ENCODE measurements at regions not wholly inside any gene's neighbourhood (a gene's known extent, or its start where the extent isn't known, plus 50 kb on each side); places are given as distances from the start of the nearest gene placed in this dataset.
A peak's percentile ranks its signal among the peaks of the same experiment; 100 is the strongest.

DNA sequence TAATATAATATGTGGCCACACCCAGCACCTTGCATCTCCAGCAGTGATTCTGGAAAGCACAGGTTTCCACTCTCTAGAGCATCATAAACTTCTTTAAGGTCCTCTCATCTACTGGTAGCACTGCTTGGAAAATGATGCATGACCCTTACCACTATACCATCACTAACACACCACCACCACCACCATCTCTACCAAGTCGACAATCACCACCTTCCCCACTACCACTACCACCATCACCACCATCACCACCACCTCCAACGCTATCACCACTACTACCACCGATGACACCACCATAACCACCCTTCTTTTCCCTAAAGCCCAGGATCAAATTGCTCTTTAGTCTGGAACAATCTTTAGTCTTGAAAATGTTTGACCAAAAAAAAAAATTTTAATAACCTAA lies 390.4 kb downstream of the SUCLA2 start:
- Histone ChIP-seq H3K27ac (no peak overlapping the region), H3K36me3 (no peaks in the 10 kb centered on the region), H3K4me1 (no peaks in the 10 kb centered on the region), H3K27me3 (no peaks in the 10 kb centered on the region), H3K9me3 (no peaks in the 10 kb centered on the region), H3K4me3 (no peak overlapping the region)
- TF ChIP-seq, protein P1, sequence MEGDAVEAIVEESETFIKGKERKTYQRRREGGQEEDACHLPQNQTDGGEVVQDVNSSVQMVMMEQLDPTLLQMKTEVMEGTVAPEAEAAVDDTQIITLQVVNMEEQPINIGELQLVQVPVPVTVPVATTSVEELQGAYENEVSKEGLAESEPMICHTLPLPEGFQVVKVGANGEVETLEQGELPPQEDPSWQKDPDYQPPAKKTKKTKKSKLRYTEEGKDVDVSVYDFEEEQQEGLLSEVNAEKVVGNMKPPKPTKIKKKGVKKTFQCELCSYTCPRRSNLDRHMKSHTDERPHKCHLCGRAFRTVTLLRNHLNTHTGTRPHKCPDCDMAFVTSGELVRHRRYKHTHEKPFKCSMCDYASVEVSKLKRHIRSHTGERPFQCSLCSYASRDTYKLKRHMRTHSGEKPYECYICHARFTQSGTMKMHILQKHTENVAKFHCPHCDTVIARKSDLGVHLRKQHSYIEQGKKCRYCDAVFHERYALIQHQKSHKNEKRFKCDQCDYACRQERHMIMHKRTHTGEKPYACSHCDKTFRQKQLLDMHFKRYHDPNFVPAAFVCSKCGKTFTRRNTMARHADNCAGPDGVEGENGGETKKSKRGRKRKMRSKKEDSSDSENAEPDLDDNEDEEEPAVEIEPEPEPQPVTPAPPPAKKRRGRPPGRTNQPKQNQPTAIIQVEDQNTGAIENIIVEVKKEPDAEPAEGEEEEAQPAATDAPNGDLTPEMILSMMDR (IDR thresholded peaks at IDR 0.05), result no peak
- no peak for TF ChIP-seq POLR2A (IDR thresholded peaks at IDR 0.05)
- intact Hi-C loops (cut with DNase I; ENCODE audit: low total_unique reads), result no loop called here
- DNase-seq, result no peak

DNA sequence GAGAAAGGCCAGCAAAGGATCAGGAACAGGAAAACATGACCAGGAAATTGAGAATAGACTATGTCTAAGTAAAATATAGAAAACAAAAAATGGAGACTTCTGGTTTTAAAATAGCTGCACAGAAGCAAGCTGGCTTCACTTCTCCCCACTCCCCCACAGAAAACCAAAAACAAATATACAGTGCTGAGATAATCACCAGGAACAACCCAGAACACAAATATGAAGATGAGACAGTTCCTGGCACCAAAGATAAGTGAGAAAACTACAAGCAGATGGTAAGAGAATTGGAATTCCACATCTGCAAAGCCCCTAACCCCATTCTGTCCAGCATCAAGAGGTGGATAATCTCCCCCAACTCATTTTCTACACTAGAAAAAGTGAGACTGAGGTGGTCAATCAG lies 397.7 kb downstream of the SUCLA2 start:
- Histone ChIP-seq H3K27ac (no peak overlapping the region), H3K27me3 (no peaks in the 10 kb centered on the region), H3K4me1 (no peaks in the 10 kb centered on the region), H3K4me3 (no peak overlapping the region), H3K9me3 (no peaks in the 10 kb centered on the region), H3K36me3 (no peaks in the 10 kb centered on the region)
- DNase-seq, result no peak
- intact Hi-C loops (cut with DNase I; ENCODE audit: low total_unique reads), result no loop called here
- TF ChIP-seq, protein P1 (IDR thresholded peaks at IDR 0.05), result no peak
- TF ChIP-seq POLR2A (IDR thresholded peaks at IDR 0.05), result no peak

DNA sequence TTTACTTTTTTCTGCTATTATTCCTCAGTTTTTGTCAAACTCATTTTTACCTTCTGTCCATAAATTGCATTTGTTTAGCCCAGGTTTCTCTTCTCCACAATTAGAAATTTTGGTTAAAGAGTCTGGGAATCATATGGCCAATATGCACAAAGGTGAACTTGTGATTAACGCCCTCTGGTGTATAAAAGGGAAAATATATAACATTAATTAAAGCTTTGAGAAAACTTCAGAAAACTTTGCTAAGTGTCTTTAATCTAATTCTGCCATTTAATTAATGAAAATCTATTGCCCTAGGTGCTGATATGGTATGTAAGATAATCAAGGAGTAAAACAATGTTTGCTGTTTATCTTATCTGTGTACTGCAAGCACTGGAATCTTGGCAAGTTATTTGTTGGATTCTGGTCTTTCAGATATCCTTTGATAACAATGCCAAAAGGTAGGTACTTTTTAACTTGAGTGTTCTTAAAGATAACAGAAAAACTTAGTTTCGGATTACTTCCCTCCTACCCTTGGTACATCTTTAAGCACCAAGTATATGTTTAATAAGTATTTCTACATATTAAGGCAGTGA lies 402.6 kb downstream of the SUCLA2 start:
- H3K36me3 ChIP-seq, result no peaks in the 10 kb centered on the region
- H3K4me1 ChIP-seq, result no peaks in the 10 kb centered on the region
- intact Hi-C loops (cut with DNase I; ENCODE audit: low total_unique reads), result no loop called here
- DNase-seq, result no peak
- no peak overlapping the region for H3K27ac ChIP-seq
- no peak for TF ChIP-seq POLR2A (IDR thresholded peaks at IDR 0.05)
- TF ChIP-seq, protein P1 (IDR thresholded peaks at IDR 0.05), result peak in 1 of 4 experiments; percentile 3
- no peaks in the 10 kb centered on the region for H3K27me3 ChIP-seq
- no peaks in the 10 kb centered on the region for H3K9me3 ChIP-seq
- H3K4me3 ChIP-seq, result no peak overlapping the region

DNA sequence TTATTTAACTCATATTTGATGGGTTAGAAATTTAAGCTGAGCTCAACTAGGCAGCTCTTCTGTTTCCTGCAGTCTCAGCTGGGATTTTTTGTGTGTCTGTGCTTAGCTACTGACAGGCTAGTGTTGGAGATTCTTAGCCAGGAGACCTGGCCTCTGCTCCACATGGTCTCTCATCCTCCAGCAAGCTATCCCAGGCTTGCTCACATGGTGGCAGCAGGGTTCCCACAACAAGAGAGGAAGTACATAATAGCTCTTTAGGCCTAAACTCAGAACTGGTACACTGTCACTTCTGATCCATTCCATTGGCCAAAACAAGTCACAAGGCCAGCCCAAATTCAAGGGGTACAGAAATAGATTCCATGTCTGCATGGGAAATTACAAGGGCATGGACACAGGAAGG lies 406.2 kb downstream of the SUCLA2 start:
- Histone ChIP-seq H3K36me3 (no peaks in the 10 kb centered on the region), H3K4me3 (no peak overlapping the region), H3K27me3 (no peaks in the 10 kb centered on the region), H3K4me1 (no peaks in the 10 kb centered on the region), H3K27ac (no peak overlapping the region), H3K9me3 (no peaks in the 10 kb centered on the region)
- intact Hi-C loops (cut with DNase I; ENCODE audit: low total_unique reads), result no loop called here
- TF ChIP-seq, protein P1 (IDR thresholded peaks at IDR 0.05), result no peak
- no peak for TF ChIP-seq POLR2A (IDR thresholded peaks at IDR 0.05)
- no peak for DNase-seq

DNA sequence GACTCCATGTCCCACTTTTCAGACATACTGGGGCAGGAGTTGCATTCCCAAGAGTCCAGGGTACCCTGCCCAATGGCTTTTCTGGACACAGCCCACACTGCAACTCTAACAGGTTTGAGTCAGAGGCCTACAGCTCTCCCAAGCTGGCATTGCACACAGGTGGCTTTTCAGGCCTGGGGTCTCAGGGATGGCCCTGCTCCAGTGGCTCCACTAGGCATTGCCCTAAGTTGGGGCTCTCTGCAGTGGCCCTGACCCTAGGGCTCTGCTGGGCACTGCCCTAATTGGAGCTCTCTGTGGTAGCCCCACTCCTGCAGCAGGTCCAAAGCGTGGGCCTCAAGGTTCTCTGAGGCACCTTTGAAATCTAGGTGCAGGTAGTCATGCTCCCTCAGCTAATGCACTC lies 408.8 kb downstream of the SUCLA2 start:
- DNase-seq, result no peak
- H3K4me1 ChIP-seq, result no peaks in the 10 kb centered on the region
- intact Hi-C loops (cut with DNase I; ENCODE audit: low total_unique reads), result no loop called here
- TF ChIP-seq, protein P1 (IDR thresholded peaks at IDR 0.05), result no peak
- TF ChIP-seq POLR2A (IDR thresholded peaks at IDR 0.05), result no peak
- H3K27ac ChIP-seq, result no peak overlapping the region
- no peaks in the 10 kb centered on the region for H3K27me3 ChIP-seq
- H3K9me3 ChIP-seq, result no peaks in the 10 kb centered on the region
- no peak overlapping the region for H3K4me3 ChIP-seq
- H3K36me3 ChIP-seq, result no peaks in the 10 kb centered on the region
